ENCODE measurements at regions not wholly inside any gene's neighbourhood (a gene's known extent, or its start where the extent isn't known, plus 50 kb on each side); places are given as distances from the start of the nearest gene placed in this dataset.

- Mint-ChIP-seq H3K36me3 (ENCODE audit: low read depth) (no peaks in the 10 kb centered on the region), H3K27ac (no peak overlapping the region), H3K27me3 (no peaks in the 10 kb centered on the region), H3K9me3 (no peaks in the 10 kb centered on the region), H3K4me1 (peaks cover 3% of the 10 kb centered on the region), H3K4me3 (no peak overlapping the region)
- CTCF ChIA-PET, result no interaction called here
- no peak for DNase-seq
- POLR2A ChIA-PET, result no interaction called here
Measured at GRCh38 chr2:201983800-201984199, 49.9 kb upstream of the FZD7 start.

Data from activated CD4-positive, alpha-beta T cell treated with anti-CD3 and anti-CD28 coated beads, Interleukin-2, amount 10 ng/mL, durations not matched to agents 7 days and 5 days (primary cell).